ENCODE measurements at regions not wholly inside any gene's neighbourhood (a gene's known extent, or its start where the extent isn't known, plus 50 kb on each side); places are given as distances from the start of the nearest gene placed in this dataset.

GRCh38 chr15:56844892-56845291 is 73.6 kb upstream of the TCF12 start:
- TF ChIP-seq CTCF (IDR thresholded peaks at IDR 0.05) (no peak), POLR2AphosphoS5 (IDR thresholded peaks at IDR 0.05) (no peak), POLR2A (IDR thresholded peaks at IDR 0.05; ENCODE audit: low read depth) (no peak)

Measured in esophagus muscularis mucosa (tissue), 3 donors.